GM23248 (cell line): ENCODE measurements at regions not wholly inside any gene's neighbourhood (a gene's known extent, or its start where the extent isn't known, plus 50 kb on each side); places are given as distances from the start of the nearest gene placed in this dataset.

Source experiments
- EZH2 ChIP-seq: fragments of 200-600 bp; sonication (generic); IDR thresholded peaks from 2 replicates; pipeline ENCODE4 v1.6.1; 2018; ENCODE audit warnings: antibody characterized with exemption, mild to moderate bottlenecking; ENCODE audit not compliant: insufficient read depth, poor library complexity, severe bottlenecking
- EZH2phosphoT487 ChIP-seq: fragments of 200-600 bp; sonication (generic); IDR thresholded peaks from 2 replicates; pipeline ENCODE4 v1.6.1; 2018; ENCODE audit warnings: antibody characterized with exemption, moderate library complexity, mild to moderate bottlenecking, low read depth; ENCODE audit not compliant: insufficient read depth

DNA sequence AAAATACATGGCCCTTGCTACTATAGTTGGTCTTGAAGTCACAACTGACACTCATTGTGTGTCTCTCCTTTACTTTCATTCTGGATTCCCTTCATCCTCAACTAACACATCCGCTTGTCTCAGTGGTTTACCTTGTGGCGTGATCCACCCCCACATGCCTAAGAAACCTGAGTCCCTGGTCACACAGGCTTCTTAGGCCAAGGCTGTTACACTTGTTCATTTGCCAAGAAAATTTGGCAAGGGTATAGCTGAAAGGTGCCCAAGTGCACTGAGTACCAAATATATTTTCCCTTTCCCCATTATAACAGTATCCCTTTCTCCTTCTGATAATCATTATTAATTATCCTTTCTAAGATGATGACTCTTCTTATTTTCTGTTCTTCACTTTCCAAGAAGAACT, 207.6 kb upstream of the STAC start:
- TF ChIP-seq EZH2: no peak
- TF ChIP-seq EZH2phosphoT487: no peak
